ENCODE measurements at regions not wholly inside any gene's neighbourhood (a gene's known extent, or its start where the extent isn't known, plus 50 kb on each side); places are given as distances from the start of the nearest gene placed in this dataset.

GRCh38 chr7:145151676-145152075 is 315.8 kb upstream of the TPK1 start (continued):
- TF ChIP-seq FOS (IDR thresholded peaks at IDR 0.05; ENCODE audit: borderline replicate concordance, extremely low read depth, insufficient read length), result no peak
- TF ChIP-seq ZBTB33 (IDR thresholded peaks at IDR 0.05), result no peak
- TF ChIP-seq SMAD5 (IDR thresholded peaks at IDR 0.05; ENCODE audit: low read depth), result no peak
- no peak for TF ChIP-seq BMI1 (IDR thresholded peaks at IDR 0.05; ENCODE audit: borderline replicate concordance)
- TF ChIP-seq SMAD1 (IDR thresholded peaks at IDR 0.05; ENCODE audit: low read depth, partially characterized antibody), result no peak

- no peak for ATAC-seq
- TF ChIP-seq NBN (IDR thresholded peaks at IDR 0.05), result no peak
- no peak for TF ChIP-seq ZNF207 (IDR thresholded peaks at IDR 0.05; ENCODE audit: borderline replicate concordance)
- no peak for TF ChIP-seq MEF2B (IDR thresholded peaks at IDR 0.05; ENCODE audit: partially characterized antibody, poor library complexity, severe bottlenecking)
- TF ChIP-seq YY1 (IDR thresholded peaks at IDR 0.05; ENCODE audit: low read depth, low read length), result no peak
- no peak for TF ChIP-seq CHD2 (IDR thresholded peaks at IDR 0.05; ENCODE audit: borderline replicate concordance, low read depth, low read length)
- TF ChIP-seq ZNF24 (IDR thresholded peaks at IDR 0.05), result no peak
- TF ChIP-seq SREBF2 (IDR thresholded peaks at IDR 0.05; ENCODE audit: low read length), result no peak
- no peak for TF ChIP-seq BMI1 (IDR thresholded peaks at IDR 0.05; ENCODE audit: borderline replicate concordance)
- no peak for TF ChIP-seq SMARCA5 (IDR thresholded peaks at IDR 0.05)
- no peak for TF ChIP-seq CREB1 (IDR thresholded peaks at IDR 0.05; ENCODE audit: low read depth)
- TF ChIP-seq RCOR1 (conservative IDR thresholded peaks at IDR 0.05; ENCODE audit: low read depth, low read length), result no peak
- TF ChIP-seq POLR2AphosphoS2 (IDR thresholded peaks at IDR 0.05; ENCODE audit: low read depth, low read length), result no peak
- no peak for TF ChIP-seq CTCF (IDR thresholded peaks at IDR 0.05 in 2 of 3, conservative IDR thresholded peaks at IDR 0.05 in 1 of 3; ENCODE audit: control insufficient read depth in 2 of 3, extremely low read depth in 1 of 3, insufficient read depth in 1 of 3, low read depth in 3 of 3, low read length in 3 of 3)
- TF ChIP-seq STAT3 (IDR thresholded peaks at IDR 0.05; ENCODE audit: low read depth, low read length), result no peak
- no peak for TF ChIP-seq GATAD2B (conservative IDR thresholded peaks at IDR 0.05; ENCODE audit: low read depth)
- no peak for TF ChIP-seq TCF7 (IDR thresholded peaks at IDR 0.05; ENCODE audit: borderline replicate concordance)
- intact Hi-C loops (cut with micrococcal nuclease; ENCODE audit: unreplicated experiment), result no loop called here
- POLR2A ChIA-PET, result no interaction called here
- Histone ChIP-seq H3K36me3 (ENCODE audit: control insufficient read depth in 2 of 2, insufficient read depth in 2 of 2, low read length in 1 of 2) (no peaks in the 10 kb centered on the region), H3K9ac (ENCODE audit: control insufficient read depth, insufficient read depth, low read length) (no peak overlapping the region), H3K4me2 (ENCODE audit: control insufficient read depth, insufficient read depth) (no peak overlapping the region), H3K79me2 (ENCODE audit: control insufficient read depth, insufficient read depth, low read length) (no peaks in the 10 kb centered on the region), H2AFZ (ENCODE audit: control insufficient read depth, low read depth, low read length) (no peak overlapping the region), H3K27me3 (replicated peaks in 1 of 2; ENCODE audit: control insufficient read depth in 2 of 2, insufficient read depth in 2 of 2, low read length in 1 of 2) (no peaks in the 10 kb centered on the region), H3K9me3 (replicated peaks; ENCODE audit: control insufficient read depth, insufficient read depth, low read length) (no peaks in the 10 kb centered on the region), H3K4me3 (no peak overlapping the region), H3K4me1 (ENCODE audit: control insufficient read depth, insufficient read depth, low read length) (no peaks in the 10 kb centered on the region), H4K20me1 (ENCODE audit: control insufficient read depth, insufficient read depth) (no peaks in the 10 kb centered on the region), H3K27ac (ENCODE audit: control insufficient read depth, insufficient read depth) (no peak overlapping the region)
- BruUV-seq (replicated peaks), result no TSS peak
- RAD21 ChIA-PET (ENCODE audit: unreplicated experiment), result no interaction called here
- DNase-seq (ENCODE audit: low read depth, low spot score), result no peak
- 11% methylated on average over 2 of the region's 2 CpGs for WGBS (ENCODE audit: insufficient coverage, insufficient replicate concordance, low lambda C conversion rate, missing lambda C conversion rate)
- no peak for FAIRE-seq
- in situ Hi-C loops (cut with MboI), result no loop called here
- SMC1A ChIA-PET (ENCODE audit: uncharacterized antibody, unreplicated experiment), result no interaction called here
- CTCF ChIA-PET, result no interaction called here
These were observed 312.0 kb upstream of the TPK1 start for GRCh38 chr7:145147865-145148264.
